COLO668 (cell line): ENCODE measurements at regions not wholly inside any gene's neighbourhood (a gene's known extent, or its start where the extent isn't known, plus 50 kb on each side); places are given as distances from the start of the nearest gene placed in this dataset.

Experiments
- DNase-seq: peaks from one replicate; lab custom pipeline; 2025; ENCODE audit not compliant: unreplicated experiment; lab: John Stamatoyannopoulos, UW

- no peak for DNase-seq
Measured at GRCh38 chr2:15718944-15719323, 127.3 kb downstream of the DDX1 start.

GRCh38 chr2:15719566-15720313 is 128.1 kb downstream of the DDX1 start:
- no peak for DNase-seq

DNA sequence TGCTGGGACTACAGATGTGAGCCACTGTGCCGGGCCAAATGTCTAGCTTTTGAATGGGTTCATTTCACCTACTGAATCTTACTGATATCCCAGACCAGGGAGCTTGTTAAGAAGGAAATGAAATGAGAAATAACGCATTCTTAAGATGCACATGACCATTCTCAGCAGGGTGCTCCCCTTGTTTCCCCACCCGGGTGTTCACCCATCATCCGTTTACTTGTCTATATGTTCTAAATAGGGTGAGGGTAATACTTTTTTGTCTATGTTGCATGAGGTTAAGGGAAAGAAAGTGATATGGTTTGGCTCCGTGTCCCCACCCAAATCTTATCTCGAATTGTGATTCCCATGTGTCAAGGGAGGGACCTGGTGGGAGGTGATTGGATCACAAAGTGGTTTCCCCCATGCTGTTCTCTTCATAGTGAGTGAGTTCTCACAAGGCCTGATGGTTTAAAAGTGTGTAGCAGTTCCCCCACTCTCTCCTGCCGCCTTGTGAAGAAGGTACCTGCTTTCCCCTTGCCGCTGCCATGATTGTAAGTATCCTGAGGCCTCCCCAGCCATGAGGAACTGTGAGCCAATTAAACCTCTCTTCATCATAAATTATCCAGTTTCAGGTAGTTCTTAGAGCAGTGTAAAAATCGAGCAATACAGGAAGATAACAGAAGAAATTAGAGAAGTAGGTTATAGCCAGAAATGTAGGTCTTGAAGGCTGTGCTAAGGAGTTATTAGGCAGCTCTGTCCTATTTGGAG is 129.1 kb downstream of the DDX1 start:
- no peak for DNase-seq

GRCh38 chr2:15721411-15722067 is 129.9 kb downstream of the DDX1 start:
- DNase-seq = no peak

GRCh38 chr2:15722980-15723379 is 131.3 kb downstream of the DDX1 start:
- no peak for DNase-seq

GRCh38 chr2:15724235-15724634 is 132.6 kb downstream of the DDX1 start:
- DNase-seq = no peak

GRCh38 chr2:15725101-15725781 is 133.6 kb downstream of the DDX1 start:
- DNase-seq = no peak

DNA sequence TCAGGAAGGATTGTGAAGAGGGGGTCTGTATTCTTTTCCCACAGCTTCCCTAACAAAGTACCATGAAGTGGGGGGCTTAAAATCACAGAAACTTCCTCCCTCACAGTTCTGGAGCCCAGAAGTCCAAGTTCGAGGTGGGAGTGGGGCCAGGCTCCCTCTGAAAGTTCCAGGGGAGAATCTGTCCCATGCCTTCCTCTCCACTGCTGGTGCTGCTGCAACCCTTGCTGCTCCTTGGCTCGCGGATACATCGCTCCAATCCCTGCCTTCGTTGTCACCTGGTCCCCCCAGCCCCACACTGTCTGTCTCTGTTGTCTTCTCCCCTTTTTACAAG is 134.1 kb downstream of the DDX1 start:
- DNase-seq = no peak

DNA sequence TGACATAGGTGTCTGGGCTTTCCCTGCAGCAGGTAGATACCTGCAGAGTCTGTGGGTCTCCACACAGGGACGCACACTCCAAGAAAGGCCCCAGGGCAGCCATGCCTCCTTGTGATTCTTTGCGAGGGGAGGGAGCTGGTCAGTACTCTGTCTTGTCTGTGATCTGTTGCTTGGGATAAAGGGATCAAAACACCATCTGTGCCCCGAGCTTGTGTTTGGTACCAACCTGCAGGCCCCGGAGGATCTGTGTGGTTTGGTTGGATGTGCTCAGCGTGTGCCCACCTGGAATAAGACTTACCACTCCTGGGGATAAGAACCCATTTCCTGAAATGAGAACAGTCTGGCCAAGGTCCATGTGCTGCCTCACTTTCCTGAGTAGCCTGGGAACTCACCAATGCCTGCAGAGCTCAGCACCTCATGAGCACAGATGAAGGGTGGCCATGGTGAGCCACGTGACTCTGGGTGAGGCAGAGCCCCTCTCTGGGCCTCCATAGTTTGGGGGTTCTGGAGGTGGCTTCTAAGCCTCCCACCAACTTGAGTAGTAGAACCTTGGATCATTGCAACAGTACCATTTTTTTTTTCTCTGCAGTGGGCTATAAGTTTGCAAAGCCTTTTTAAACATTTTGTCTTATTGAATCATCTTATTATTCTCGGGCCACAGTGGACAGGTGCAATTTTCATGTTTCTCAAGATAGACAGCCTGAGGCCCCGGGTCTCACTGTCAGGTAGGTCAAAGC is 134.8 kb downstream of the DDX1 start:
- no peak for DNase-seq

DNA sequence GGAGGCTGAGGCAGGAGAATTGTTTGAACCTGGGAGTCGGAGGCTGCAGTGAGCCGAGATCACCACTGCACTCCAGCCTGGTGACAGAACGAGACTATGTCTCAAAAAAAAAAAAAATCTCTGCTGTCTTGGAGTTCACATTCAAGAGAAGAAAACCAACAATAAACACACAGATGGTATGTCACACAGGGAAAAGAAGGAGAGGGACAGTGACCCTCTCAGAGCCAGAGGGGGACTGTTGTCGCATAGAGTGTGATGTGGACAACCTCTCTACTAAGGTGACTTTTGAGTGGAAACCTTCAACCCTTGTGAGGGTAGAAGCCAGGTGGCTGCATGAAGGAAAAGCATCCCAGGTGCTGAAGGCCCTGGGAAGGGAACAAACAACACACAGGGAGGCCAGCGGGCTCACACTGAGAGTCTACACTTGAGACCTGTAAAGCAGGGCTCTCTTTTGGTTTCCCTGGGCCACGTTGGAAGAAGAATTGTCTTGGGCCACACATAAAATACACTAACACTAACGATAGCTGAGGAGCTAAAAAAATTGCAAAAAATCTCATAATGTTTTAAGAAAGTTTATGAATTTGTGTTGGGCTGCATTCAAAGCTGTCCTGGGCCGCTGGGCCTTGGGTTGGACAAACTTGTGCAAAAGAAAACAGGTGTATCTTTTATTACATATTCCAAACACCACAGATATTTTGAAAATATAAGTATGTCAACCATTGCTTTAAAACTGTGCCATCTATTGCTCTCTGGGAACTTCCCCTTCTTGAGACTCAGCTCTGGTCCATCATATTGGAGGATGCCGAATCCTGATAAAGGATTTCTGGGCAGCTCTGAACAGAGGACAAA is 136.0 kb downstream of the DDX1 start:
- no peak for DNase-seq

DNA sequence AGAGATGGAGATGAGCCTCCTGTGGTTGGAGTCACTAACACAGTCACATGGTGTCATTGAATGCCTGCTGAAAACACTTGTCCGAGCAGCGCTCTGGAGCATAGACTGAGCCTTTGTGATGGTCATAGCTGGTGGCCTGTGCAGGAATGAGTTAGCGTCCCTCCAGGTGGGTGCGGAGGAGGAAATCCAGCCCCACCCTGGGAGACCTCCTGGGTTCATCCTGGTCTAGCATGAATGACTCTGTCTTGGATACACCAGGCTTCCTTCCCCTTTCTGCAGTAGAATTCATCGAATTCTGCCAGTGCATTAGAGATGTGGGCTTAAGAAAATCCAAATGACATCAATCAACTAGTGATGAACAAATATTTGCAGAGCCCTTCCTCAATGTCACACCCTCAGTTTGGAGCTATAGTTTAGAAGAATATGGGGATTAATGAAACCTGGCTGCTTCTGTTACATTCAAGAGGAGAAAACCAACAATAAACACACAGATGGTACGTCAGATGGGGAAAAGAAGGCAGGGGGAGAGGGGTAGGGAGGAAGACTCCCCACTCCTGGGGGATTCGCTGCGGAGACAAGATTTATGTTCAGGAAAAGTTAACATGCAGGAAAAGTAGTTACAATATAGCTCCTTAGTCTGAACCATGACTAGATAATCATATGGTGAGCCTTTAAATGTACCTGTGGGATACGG is 136.7 kb downstream of the DDX1 start:
- no peak for DNase-seq

- no peak for DNase-seq
Measured at GRCh38 chr2:15729001-15729400, 137.3 kb downstream of the DDX1 start.

GRCh38 chr2:15729709-15730544 is 138.3 kb downstream of the DDX1 start:
- no peak for DNase-seq

GRCh38 chr2:15730545-15731212 is 139.0 kb downstream of the DDX1 start:
- peak; percentile 91 for DNase-seq

- no peak for DNase-seq
Measured at GRCh38 chr2:15731213-15731888, 139.7 kb downstream of the DDX1 start.

- no peak for DNase-seq
Measured at GRCh38 chr2:15731889-15732271, 140.2 kb downstream of the DDX1 start.

GRCh38 chr2:15732341-15733077 is 140.8 kb downstream of the DDX1 start:
- no peak for DNase-seq
